ENCODE measurements at regions not wholly inside any gene's neighbourhood (a gene's known extent, or its start where the extent isn't known, plus 50 kb on each side); places are given as distances from the start of the nearest gene placed in this dataset.
"Not testable (repeated sequence)": the region's sequence is repeated elsewhere in the genome, so short reads cannot be mapped to it uniquely, and the experiment has no call there.

DNA sequence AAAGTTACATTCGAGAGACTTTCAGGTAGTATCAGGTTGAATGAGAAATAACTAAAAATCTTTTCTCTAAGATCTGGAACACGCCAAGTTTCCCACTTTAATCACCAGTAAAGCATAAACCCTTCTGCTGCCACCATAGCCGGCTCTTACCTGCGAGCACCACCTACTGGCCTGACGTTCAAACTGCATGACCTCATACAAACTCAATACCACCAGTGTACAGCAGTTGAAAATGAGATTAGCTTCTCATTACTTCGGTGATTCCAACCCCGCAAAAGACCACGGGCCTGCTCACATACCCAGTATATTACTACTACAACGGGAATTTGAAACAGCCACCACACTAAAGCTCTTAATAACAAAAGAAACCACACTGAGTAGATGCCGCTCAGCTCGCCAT is 1191.2 kb downstream of the TMEM121 start:
- not testable (repeated sequence) for H3K27ac ChIP-seq (replicated peaks); H3K27me3 ChIP-seq (ENCODE audit: insufficient read depth, poor library complexity, severe bottlenecking); H3K4me3 ChIP-seq (replicated peaks; ENCODE audit: insufficient read depth, low read length); DNase-seq (ENCODE audit: low read depth in 1 of 2, low spot score in 1 of 2)

DNA sequence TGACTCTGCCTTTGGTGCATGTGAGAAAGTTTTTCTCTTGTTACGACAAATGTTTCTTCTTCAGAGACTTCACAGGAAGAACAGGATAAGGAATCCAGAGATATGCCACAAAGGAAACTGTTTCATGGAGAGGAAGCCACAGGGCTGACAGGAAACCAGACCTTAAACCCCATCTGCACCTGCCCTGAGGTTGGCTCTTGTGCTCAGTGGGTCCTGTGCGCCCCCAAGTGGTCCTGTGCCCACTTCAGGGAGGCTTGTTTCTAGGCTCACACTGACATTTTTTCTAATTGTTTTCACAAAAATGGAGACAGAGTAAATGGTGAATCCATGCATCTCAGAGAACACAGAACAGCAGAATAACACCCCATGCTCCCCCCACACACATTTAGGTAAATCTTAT is 1193.5 kb downstream of the TMEM121 start:
- not testable (repeated sequence) for H3K4me3 ChIP-seq (replicated peaks; ENCODE audit: insufficient read depth, low read length); H3K27me3 ChIP-seq (ENCODE audit: insufficient read depth, poor library complexity, severe bottlenecking); DNase-seq (ENCODE audit: low read depth in 1 of 2, low spot score in 1 of 2); H3K27ac ChIP-seq (replicated peaks)

DNA sequence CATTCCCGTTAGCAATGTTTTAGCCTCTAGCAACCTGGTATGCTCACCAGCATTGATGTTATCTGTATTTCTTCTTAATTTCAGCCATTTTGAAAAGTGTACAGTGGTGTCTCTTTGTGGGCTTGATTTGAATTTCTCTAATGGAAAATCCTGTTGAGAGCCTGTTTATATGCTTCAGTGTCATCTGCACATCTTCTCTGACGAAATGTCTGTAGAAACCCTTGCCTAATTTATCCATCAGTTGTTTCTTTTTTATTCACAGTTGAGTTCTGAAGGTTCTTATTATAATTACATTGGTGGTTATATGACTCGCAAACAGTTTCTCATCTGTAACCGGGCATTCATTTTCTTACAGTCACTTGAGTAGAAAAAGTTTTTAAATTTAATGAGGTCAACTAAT is 1195.5 kb downstream of the TMEM121 start:
- H3K27ac ChIP-seq (replicated peaks); H3K4me3 ChIP-seq (replicated peaks; ENCODE audit: insufficient read depth, low read length); DNase-seq (ENCODE audit: low read depth in 1 of 2, low spot score in 1 of 2); H3K27me3 ChIP-seq (ENCODE audit: insufficient read depth, poor library complexity, severe bottlenecking): not testable (repeated sequence)

DNA sequence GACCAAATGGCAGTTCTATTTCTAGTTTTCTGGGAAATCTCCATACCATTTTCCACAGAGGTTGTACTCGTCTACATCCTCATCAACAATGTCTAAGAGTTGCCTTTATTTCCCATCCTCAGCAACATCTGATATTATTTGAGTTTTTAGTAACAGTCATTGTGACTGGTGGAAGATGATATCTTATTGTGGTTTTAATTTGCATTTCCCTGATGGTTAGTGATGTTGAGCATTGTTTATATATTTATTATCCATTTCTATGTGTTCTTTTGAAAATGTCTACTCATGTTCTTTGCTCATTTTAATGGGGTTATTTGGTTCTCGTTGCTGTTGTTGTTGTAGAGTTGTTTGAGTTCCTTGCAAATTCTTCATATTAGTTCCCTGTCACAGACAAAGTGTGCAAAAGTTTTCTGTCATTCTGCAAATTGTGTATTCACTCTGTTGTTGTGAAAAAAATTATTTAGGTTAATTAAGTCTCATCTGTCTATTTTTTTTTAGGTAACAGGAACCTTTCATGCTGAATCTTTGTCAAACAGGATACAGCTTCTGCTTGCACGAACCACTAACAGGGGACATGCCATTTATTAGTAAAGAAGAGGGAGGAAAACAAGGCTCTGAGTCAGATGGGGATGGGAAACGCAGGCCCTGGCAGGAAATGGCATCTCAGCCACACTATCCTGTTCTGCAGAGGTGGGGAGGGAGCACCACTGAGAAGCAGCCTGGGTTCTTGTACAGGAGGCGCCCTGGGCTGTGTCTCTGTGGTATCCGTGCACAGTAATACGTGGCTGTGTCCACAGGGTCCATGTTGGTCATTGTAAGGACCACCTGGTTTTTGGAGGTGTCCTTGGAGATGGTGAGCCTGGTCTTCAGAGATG is 1196.7 kb downstream of the TMEM121 start:
- not testable (repeated sequence) for H3K27me3 ChIP-seq (ENCODE audit: insufficient read depth, poor library complexity, severe bottlenecking); DNase-seq (ENCODE audit: low read depth in 1 of 2, low spot score in 1 of 2); H3K4me3 ChIP-seq (replicated peaks; ENCODE audit: insufficient read depth, low read length); H3K27ac ChIP-seq (replicated peaks)

DNA sequence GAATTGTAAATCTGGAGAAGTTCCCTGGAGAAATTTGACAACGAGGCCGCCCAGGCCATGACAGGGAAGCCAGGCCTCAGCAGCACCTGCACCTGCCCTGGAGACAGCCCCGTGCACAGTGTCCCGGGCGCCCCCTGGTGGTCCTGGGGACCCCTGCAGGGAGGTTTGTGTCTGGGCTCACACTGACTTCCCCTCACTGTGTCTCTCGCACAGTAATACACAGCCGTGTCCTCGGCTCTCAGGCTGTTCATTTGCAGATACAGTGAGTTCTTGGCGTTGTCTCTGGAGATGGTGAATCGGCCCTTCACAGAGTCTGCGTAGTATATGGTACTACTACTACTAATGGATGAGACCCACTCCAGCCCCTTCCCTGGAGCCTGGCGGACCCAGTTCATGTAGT is 1201.6 kb downstream of the TMEM121 start:
- not testable (repeated sequence) for DNase-seq (ENCODE audit: low read depth in 1 of 2, low spot score in 1 of 2); H3K27ac ChIP-seq (replicated peaks); H3K27me3 ChIP-seq (ENCODE audit: insufficient read depth, poor library complexity, severe bottlenecking); H3K4me3 ChIP-seq (replicated peaks; ENCODE audit: insufficient read depth, low read length)

DNA sequence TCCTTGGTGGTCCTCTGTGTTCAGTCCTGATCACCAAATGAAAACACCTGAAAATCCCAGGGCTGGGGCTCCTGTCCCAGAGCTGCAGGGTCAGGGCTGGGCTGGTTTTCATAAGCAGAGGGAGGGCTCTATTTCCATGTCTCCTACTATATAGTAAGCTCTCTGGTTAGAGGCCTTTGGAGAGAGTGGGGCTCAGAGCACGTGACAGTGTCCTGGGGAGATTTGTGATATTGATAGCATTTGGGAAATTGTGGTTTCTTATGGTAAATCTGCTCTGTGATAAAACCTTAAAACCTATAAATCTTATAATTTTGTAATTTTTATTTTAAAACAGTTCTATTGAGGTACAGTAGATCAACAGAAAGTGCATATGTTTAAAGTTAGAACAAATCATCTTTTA is 1202.2 kb downstream of the TMEM121 start:
- H3K27ac ChIP-seq (replicated peaks), result no peak overlapping the region
- H3K27me3 ChIP-seq (ENCODE audit: insufficient read depth, poor library complexity, severe bottlenecking), result no peaks in the 10 kb centered on the region
- DNase-seq (ENCODE audit: low read depth in 1 of 2, low spot score in 1 of 2), result no peak
- H3K4me3 ChIP-seq (replicated peaks; ENCODE audit: insufficient read depth, low read length), result no peak overlapping the region
- TF ChIP-seq, protein P1, sequence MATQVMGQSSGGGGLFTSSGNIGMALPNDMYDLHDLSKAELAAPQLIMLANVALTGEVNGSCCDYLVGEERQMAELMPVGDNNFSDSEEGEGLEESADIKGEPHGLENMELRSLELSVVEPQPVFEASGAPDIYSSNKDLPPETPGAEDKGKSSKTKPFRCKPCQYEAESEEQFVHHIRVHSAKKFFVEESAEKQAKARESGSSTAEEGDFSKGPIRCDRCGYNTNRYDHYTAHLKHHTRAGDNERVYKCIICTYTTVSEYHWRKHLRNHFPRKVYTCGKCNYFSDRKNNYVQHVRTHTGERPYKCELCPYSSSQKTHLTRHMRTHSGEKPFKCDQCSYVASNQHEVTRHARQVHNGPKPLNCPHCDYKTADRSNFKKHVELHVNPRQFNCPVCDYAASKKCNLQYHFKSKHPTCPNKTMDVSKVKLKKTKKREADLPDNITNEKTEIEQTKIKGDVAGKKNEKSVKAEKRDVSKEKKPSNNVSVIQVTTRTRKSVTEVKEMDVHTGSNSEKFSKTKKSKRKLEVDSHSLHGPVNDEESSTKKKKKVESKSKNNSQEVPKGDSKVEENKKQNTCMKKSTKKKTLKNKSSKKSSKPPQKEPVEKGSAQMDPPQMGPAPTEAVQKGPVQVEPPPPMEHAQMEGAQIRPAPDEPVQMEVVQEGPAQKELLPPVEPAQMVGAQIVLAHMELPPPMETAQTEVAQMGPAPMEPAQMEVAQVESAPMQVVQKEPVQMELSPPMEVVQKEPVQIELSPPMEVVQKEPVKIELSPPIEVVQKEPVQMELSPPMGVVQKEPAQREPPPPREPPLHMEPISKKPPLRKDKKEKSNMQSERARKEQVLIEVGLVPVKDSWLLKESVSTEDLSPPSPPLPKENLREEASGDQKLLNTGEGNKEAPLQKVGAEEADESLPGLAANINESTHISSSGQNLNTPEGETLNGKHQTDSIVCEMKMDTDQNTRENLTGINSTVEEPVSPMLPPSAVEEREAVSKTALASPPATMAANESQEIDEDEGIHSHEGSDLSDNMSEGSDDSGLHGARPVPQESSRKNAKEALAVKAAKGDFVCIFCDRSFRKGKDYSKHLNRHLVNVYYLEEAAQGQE (IDR thresholded peaks at IDR 0.05; ENCODE audit: insufficient replicate concordance, low read depth), result no peak
- no peak for TF ChIP-seq SPI1 (IDR thresholded peaks at IDR 0.05; ENCODE audit: borderline replicate concordance, low read depth)
- no peak for TF ChIP-seq GABPA (IDR thresholded peaks at IDR 0.05; ENCODE audit: low read depth)
- TF ChIP-seq, protein P2, sequence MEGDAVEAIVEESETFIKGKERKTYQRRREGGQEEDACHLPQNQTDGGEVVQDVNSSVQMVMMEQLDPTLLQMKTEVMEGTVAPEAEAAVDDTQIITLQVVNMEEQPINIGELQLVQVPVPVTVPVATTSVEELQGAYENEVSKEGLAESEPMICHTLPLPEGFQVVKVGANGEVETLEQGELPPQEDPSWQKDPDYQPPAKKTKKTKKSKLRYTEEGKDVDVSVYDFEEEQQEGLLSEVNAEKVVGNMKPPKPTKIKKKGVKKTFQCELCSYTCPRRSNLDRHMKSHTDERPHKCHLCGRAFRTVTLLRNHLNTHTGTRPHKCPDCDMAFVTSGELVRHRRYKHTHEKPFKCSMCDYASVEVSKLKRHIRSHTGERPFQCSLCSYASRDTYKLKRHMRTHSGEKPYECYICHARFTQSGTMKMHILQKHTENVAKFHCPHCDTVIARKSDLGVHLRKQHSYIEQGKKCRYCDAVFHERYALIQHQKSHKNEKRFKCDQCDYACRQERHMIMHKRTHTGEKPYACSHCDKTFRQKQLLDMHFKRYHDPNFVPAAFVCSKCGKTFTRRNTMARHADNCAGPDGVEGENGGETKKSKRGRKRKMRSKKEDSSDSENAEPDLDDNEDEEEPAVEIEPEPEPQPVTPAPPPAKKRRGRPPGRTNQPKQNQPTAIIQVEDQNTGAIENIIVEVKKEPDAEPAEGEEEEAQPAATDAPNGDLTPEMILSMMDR (IDR thresholded peaks at IDR 0.05; ENCODE audit: insufficient read depth, low read length), result no peak

DNA sequence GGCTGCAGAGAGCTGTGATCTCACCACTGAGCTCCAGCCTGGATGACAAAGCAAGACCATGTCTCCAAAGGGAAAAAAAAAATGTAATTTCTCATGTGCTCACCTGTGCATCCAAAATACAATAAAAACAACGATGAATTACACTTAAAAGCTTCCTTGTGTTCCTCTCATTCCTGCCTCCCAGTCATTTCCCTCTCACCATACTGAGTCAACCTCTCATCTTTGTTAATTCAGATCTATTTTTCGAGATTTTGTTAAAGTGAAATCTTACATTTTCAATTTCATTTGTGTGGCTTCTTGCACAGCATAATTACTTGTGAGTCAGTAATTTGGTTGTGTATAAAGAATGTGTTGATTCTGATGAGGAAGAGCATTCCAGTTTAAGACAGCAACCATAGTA is 1203.2 kb downstream of the TMEM121 start:
- Histone ChIP-seq H3K27ac (replicated peaks) (no peak overlapping the region), H3K27me3 (ENCODE audit: insufficient read depth, poor library complexity, severe bottlenecking) (no peaks in the 10 kb centered on the region), H3K4me3 (replicated peaks; ENCODE audit: insufficient read depth, low read length) (no peak overlapping the region)
- TF ChIP-seq SPI1 (IDR thresholded peaks at IDR 0.05; ENCODE audit: borderline replicate concordance, low read depth), result no peak
- TF ChIP-seq POLR2AphosphoS5 (IDR thresholded peaks at IDR 0.05; ENCODE audit: low read depth), result no peak
- TF ChIP-seq, protein P1 (IDR thresholded peaks at IDR 0.05; ENCODE audit: insufficient replicate concordance, low read depth), result no peak
- TF ChIP-seq, protein P2 (IDR thresholded peaks at IDR 0.05; ENCODE audit: insufficient read depth, low read length), result no peak
- no peak for TF ChIP-seq GABPA (IDR thresholded peaks at IDR 0.05; ENCODE audit: low read depth)
- DNase-seq (ENCODE audit: low read depth in 1 of 2, low spot score in 1 of 2), result no peak
